ENCODE measurements at regions not wholly inside any gene's neighbourhood (a gene's known extent, or its start where the extent isn't known, plus 50 kb on each side); places are given as distances from the start of the nearest gene placed in this dataset.

GRCh38 chr3:24709956-24710355 lies 215.3 kb upstream of the THRB start:
- Histone ChIP-seq H3K4me3 (replicated peaks in 1 of 3; ENCODE audit: low read depth in 2 of 3, low read length in 3 of 3) (no peak overlapping the region), H3K9me3 (replicated peaks in 1 of 2; ENCODE audit: control insufficient read depth in 1 of 2, insufficient read depth in 1 of 2, low read length in 2 of 2) (no peaks in the 10 kb centered on the region), H2AFZ (ENCODE audit: insufficient read depth, low read depth, low read length, poor library complexity, severe bottlenecking) (no peak overlapping the region), H3K27ac (ENCODE audit: low read depth in 1 of 2, low read length in 2 of 2) (no peak overlapping the region), H3K79me2 (ENCODE audit: insufficient read depth, low read length) (no peaks in the 10 kb centered on the region), H4K20me1 (ENCODE audit: insufficient read depth, low read length) (no peaks in the 10 kb centered on the region), H3K9ac (ENCODE audit: insufficient read depth, low read length, poor library complexity, severe bottlenecking) (no peak overlapping the region), H3K4me2 (replicated peaks; ENCODE audit: extremely low read depth, low read length, poor library complexity, severe bottlenecking) (no peak overlapping the region), H3K27me3 (ENCODE audit: control insufficient read depth in 2 of 2, insufficient read depth in 2 of 2, low read length in 2 of 2) (no peaks in the 10 kb centered on the region), H3K36me3 (replicated peaks in 1 of 2; ENCODE audit: control insufficient read depth in 1 of 2, insufficient read depth in 2 of 2, low read length in 2 of 2) (no peaks in the 10 kb centered on the region), H3K4me1 (ENCODE audit: control insufficient read depth in 1 of 2, insufficient read depth in 2 of 2, low read length in 2 of 2) (no peaks in the 10 kb centered on the region)
- Mint-ChIP-seq H3K4me1 (no peaks in the 10 kb centered on the region), H3K4me3 (no peak overlapping the region), H3K9me3 (peaks cover 0 to 5% (median 0%) of the 10 kb centered on the region in 7 donors), H3K27me3 (ENCODE audit: low read depth in 3 of 3) (peaks cover 0 to 1% (median 0%) of the 10 kb centered on the region in 3 donors), H3K36me3 (no peaks in the 10 kb centered on the region), H3K27ac (no peak overlapping the region)
- intact Hi-C loops (cut with micrococcal nuclease): no loop called here
- 60% methylated on average over 1 of the region's 1 CpG for WGBS (ENCODE audit: insufficient coverage)
- DNase-seq: no peak
- no peak for TF ChIP-seq CTCF (IDR thresholded peaks at IDR 0.05)

- no peak overlapping the region for H3K4me2 ChIP-seq (replicated peaks; ENCODE audit: extremely low read depth, low read length, poor library complexity, severe bottlenecking)
- H3K27me3 ChIP-seq (ENCODE audit: control insufficient read depth in 2 of 2, insufficient read depth in 2 of 2, low read length in 2 of 2): no peaks in the 10 kb centered on the region
- Mint-ChIP-seq H3K4me1 (no peaks in the 10 kb centered on the region), H3K27me3 (ENCODE audit: low read depth in 3 of 3) (no peaks in the 10 kb centered on the region), H3K36me3 (no peaks in the 10 kb centered on the region), H3K9me3 (peaks cover 0 to 6% (median 0%) of the 10 kb centered on the region in 7 donors), H3K27ac (no peak overlapping the region), H3K4me3 (no peak overlapping the region)
- intact Hi-C loops (cut with micrococcal nuclease): no loop called here
- H4K20me1 ChIP-seq (ENCODE audit: insufficient read depth, low read length): no peaks in the 10 kb centered on the region
- no peak overlapping the region for H2AFZ ChIP-seq (ENCODE audit: insufficient read depth, low read depth, low read length, poor library complexity, severe bottlenecking)
- no peaks in the 10 kb centered on the region for H3K4me1 ChIP-seq (ENCODE audit: control insufficient read depth in 1 of 2, insufficient read depth in 2 of 2, low read length in 2 of 2)
- TF ChIP-seq CTCF (IDR thresholded peaks at IDR 0.05): no peak
- H3K79me2 ChIP-seq (ENCODE audit: insufficient read depth, low read length): no peaks in the 10 kb centered on the region
- DNase-seq: no peak
- no peak overlapping the region for H3K4me3 ChIP-seq (replicated peaks in 1 of 3; ENCODE audit: low read depth in 2 of 3, low read length in 3 of 3)
- no peak overlapping the region for H3K27ac ChIP-seq (ENCODE audit: low read depth in 1 of 2, low read length in 2 of 2)
- H3K9ac ChIP-seq (ENCODE audit: insufficient read depth, low read length, poor library complexity, severe bottlenecking): no peak overlapping the region
- H3K9me3 ChIP-seq (replicated peaks in 1 of 2; ENCODE audit: control insufficient read depth in 1 of 2, insufficient read depth in 1 of 2, low read length in 2 of 2): no peaks in the 10 kb centered on the region
- whole genome bisulfite sequencing (ENCODE audit: insufficient coverage): 94% methylated on average over 2 of the region's 2 CpGs
- H3K36me3 ChIP-seq (replicated peaks in 1 of 2; ENCODE audit: control insufficient read depth in 1 of 2, insufficient read depth in 2 of 2, low read length in 2 of 2): no peaks in the 10 kb centered on the region
Measured at GRCh38 chr3:24713516-24713915, 218.9 kb upstream of the THRB start.

Data from CD14-positive monocyte (primary cell).